GM19238 (cell line): ENCODE measurements at regions not wholly inside any gene's neighbourhood (a gene's known extent, or its start where the extent isn't known, plus 50 kb on each side); places are given as distances from the start of the nearest gene placed in this dataset.

Experiments used
- DNase-seq: peaks from one replicate; pipeline ENCODE4 v3.0.0; 2011; ENCODE audit warnings: low spot score; ENCODE audit not compliant: insufficient read length

- no peak for DNase-seq
These were observed 446.2 kb upstream of the SLC14A2 start for GRCh38 chr18:45168866-45169600.

- no peak for DNase-seq
These were observed 445.7 kb upstream of the SLC14A2 start for GRCh38 chr18:45169610-45170009.

GRCh38 chr18:45171679-45172191 lies 443.5 kb upstream of the SLC14A2 start:
- DNase-seq: no peak

- no peak for DNase-seq
These were observed 441.9 kb upstream of the SLC14A2 start for GRCh38 chr18:45173327-45173726.

- DNase-seq: no peak
These were observed 441.3 kb upstream of the SLC14A2 start for GRCh38 chr18:45173799-45174519.

- DNase-seq: no peak
These were observed 440.6 kb upstream of the SLC14A2 start for GRCh38 chr18:45174629-45175136.

- DNase-seq: no peak
These were observed 439.8 kb upstream of the SLC14A2 start for GRCh38 chr18:45175511-45175910.

GRCh38 chr18:45186832-45187231 lies 428.4 kb upstream of the SLC14A2 start:
- no peak for DNase-seq

GRCh38 chr18:45191795-45192194 lies 423.5 kb upstream of the SLC14A2 start:
- no peak for DNase-seq

GRCh38 chr18:45197526-45197970 lies 417.7 kb upstream of the SLC14A2 start:
- peak; percentile 3 for DNase-seq

GRCh38 chr18:45198526-45198925 lies 416.8 kb upstream of the SLC14A2 start:
- no peak for DNase-seq

- DNase-seq: no peak
These were observed 414.2 kb upstream of the SLC14A2 start for GRCh38 chr18:45201029-45201428.

GRCh38 chr18:45201489-45201888 lies 413.8 kb upstream of the SLC14A2 start:
- DNase-seq: no peak

GRCh38 chr18:45202061-45202460 lies 413.2 kb upstream of the SLC14A2 start:
- no peak for DNase-seq

- DNase-seq: no peak
These were observed 411.6 kb upstream of the SLC14A2 start for GRCh38 chr18:45203677-45204076.

GRCh38 chr18:45207328-45207727 lies 407.9 kb upstream of the SLC14A2 start:
- DNase-seq: no peak

- DNase-seq: no peak
These were observed 407.1 kb upstream of the SLC14A2 start for GRCh38 chr18:45208164-45208563.

- peak; percentile 44 for DNase-seq
These were observed 402.9 kb upstream of the SLC14A2 start for GRCh38 chr18:45212181-45213039.

GRCh38 chr18:45213040-45213333 lies 402.3 kb upstream of the SLC14A2 start:
- no peak for DNase-seq

GRCh38 chr18:45218436-45218835 lies 396.8 kb upstream of the SLC14A2 start:
- DNase-seq: no peak

- DNase-seq: no peak
These were observed 393.9 kb upstream of the SLC14A2 start for GRCh38 chr18:45221363-45221762.

GRCh38 chr18:45222180-45222579 lies 393.1 kb upstream of the SLC14A2 start:
- no peak for DNase-seq
